ENCODE measurements at regions not wholly inside any gene's neighbourhood (a gene's known extent, or its start where the extent isn't known, plus 50 kb on each side); places are given as distances from the start of the nearest gene placed in this dataset.

- intact Hi-C loops (cut with DNase I; ENCODE audit: low total_unique reads): no loop called here
- Histone ChIP-seq H3K9me3 (no peaks in the 10 kb centered on the region), H3K4me1 (no peaks in the 10 kb centered on the region), H3K36me3 (no peaks in the 10 kb centered on the region), H3K4me3 (no peak overlapping the region), H3K27ac (no peak overlapping the region), H3K27me3 (no peaks in the 10 kb centered on the region)
- in situ Hi-C loops (cut with MboI; ENCODE audit: low sequenced_read_pairs in 4 of 4): no loop called here
- no peak for DNase-seq
- TF ChIP-seq CTCF (IDR thresholded peaks at IDR 0.05 in 4 of 5, conservative IDR thresholded peaks at IDR 0.05 in 1 of 5) (no peak), POLR2A (IDR thresholded peaks at IDR 0.05) (no peak)
- no peak for ATAC-seq
Measured at GRCh38 chr7:79820387-79820786, 314.2 kb upstream of the GNAI1 start.

GRCh38 chr7:79810916-79811315 is 323.7 kb upstream of the GNAI1 start:
- no peaks in the 10 kb centered on the region for H3K9me3 ChIP-seq
- TF ChIP-seq POLR2A (IDR thresholded peaks at IDR 0.05) (no peak), CTCF (IDR thresholded peaks at IDR 0.05 in 4 of 5, conservative IDR thresholded peaks at IDR 0.05 in 1 of 5) (no peak)
- no peaks in the 10 kb centered on the region for H3K36me3 ChIP-seq
- no peak overlapping the region for H3K27ac ChIP-seq
- H3K27me3 ChIP-seq: no peaks in the 10 kb centered on the region
- intact Hi-C loops (cut with DNase I; ENCODE audit: low total_unique reads): no loop called here
- H3K4me1 ChIP-seq: no peaks in the 10 kb centered on the region
- DNase-seq: no peak
- no peak overlapping the region for H3K4me3 ChIP-seq
- in situ Hi-C loops (cut with MboI; ENCODE audit: low sequenced_read_pairs in 4 of 4): no loop called here
- ATAC-seq: no peak

GRCh38 chr7:79806161-79806734 is 328.4 kb upstream of the GNAI1 start:
- H3K36me3 ChIP-seq: no peaks in the 10 kb centered on the region
- H3K4me1 ChIP-seq: no peaks in the 10 kb centered on the region
- TF ChIP-seq CTCF (IDR thresholded peaks at IDR 0.05 in 4 of 5, conservative IDR thresholded peaks at IDR 0.05 in 1 of 5): no peak
- TF ChIP-seq POLR2A (IDR thresholded peaks at IDR 0.05): no peak
- in situ Hi-C loops (cut with MboI; ENCODE audit: low sequenced_read_pairs in 4 of 4): no loop called here
- H3K27ac ChIP-seq: no peak overlapping the region
- no peak overlapping the region for H3K4me3 ChIP-seq
- H3K27me3 ChIP-seq: no peaks in the 10 kb centered on the region
- no peaks in the 10 kb centered on the region for H3K9me3 ChIP-seq
- intact Hi-C loops (cut with DNase I; ENCODE audit: low total_unique reads): no loop called here
- no peak for DNase-seq
- ATAC-seq: no peak

DNA sequence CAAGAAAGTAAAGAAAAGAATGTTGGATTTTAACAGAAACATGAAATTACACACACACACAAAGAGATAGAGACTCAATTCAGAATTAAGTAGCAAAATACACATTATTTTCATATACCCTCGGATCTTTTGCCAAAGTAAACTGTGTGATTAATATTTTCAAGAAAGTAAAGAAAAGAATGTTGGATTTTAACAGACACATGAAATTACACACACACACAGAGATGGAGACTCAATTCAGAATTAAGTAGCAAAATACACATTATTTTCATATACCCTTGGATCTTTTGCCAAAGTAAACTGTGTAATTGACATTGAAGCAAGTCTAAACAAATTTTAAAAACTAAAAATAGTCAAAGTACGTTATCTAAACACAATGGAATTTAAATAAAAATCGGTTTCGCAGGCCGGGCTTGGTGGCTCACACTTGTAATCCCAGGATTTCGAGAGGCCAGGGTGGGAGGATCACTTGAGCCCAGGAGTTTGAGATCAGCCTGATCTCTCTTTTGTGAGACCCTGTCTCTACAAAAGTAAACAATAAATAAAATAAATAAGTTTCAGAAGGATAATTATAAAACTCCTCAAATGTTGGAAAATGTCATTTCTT is 337.3 kb upstream of the MAGI2 start:
- Histone ChIP-seq H3K9me3 (no peaks in the 10 kb centered on the region), H3K36me3 (no peaks in the 10 kb centered on the region), H3K4me1 (no peaks in the 10 kb centered on the region), H3K27me3 (no peaks in the 10 kb centered on the region), H3K27ac (no peak overlapping the region), H3K4me3 (no peak overlapping the region)
- DNase-seq: no peak
- intact Hi-C loops (cut with DNase I; ENCODE audit: low total_unique reads) (no loop called here), in situ Hi-C loops (cut with MboI; ENCODE audit: low sequenced_read_pairs in 4 of 4) (no loop called here)
- ATAC-seq: no peak
- TF ChIP-seq CTCF (IDR thresholded peaks at IDR 0.05 in 4 of 5, conservative IDR thresholded peaks at IDR 0.05 in 1 of 5) (no peak), POLR2A (IDR thresholded peaks at IDR 0.05) (no peak)

Measured in gastrocnemius medialis (tissue), 4 donors.